GM12878 (cell line): ENCODE measurements at regions not wholly inside any gene's neighbourhood (a gene's known extent, or its start where the extent isn't known, plus 50 kb on each side); places are given as distances from the start of the nearest gene placed in this dataset.

Source experiments
- ATAC-seq: fragments of 200-7000 bp; cut with Tn5 transposase; 3 replicates; pipeline ENCODE4 v1.9.1; 2020; ENCODE audit warnings: mild to moderate bottlenecking, moderate library complexity
- BruUV-seq: library from RNA; stranded (reverse); fragments of 400-500 nt; replicated peaks from 2 replicates; lab custom pipeline; 2021; lab: Mats Ljungman, UMichigan
- CTCF ChIA-PET: fragments of 300-600 bp; sonication (Branson Sonifier 250); formaldehyde crosslinking; extraction: SDS; loops from one replicate; lab custom pipeline; 2021; ENCODE audit warnings: inconsistent platforms; lab: Yijun Ruan, JAX
- POLR2A ChIA-PET: fragments of 350-600 bp; formaldehyde crosslinking; extraction: SDS; loops from one replicate; lab custom pipeline; 2021; ENCODE audit warnings: inconsistent platforms; lab: Charles Lee
- RAD21 ChIA-PET: fragments of 300-600 bp; sonication (Branson Sonifier 250); formaldehyde crosslinking; loops from one replicate; lab custom pipeline; 2023; ENCODE audit warnings: antibody characterized with exemption; ENCODE audit not compliant: unreplicated experiment; lab: Charles Lee
- SMC1A ChIA-PET: fragments of 300-600 bp; sonication (Branson Sonifier 250); formaldehyde crosslinking; loops from one replicate; lab custom pipeline; 2023; ENCODE audit not compliant: unreplicated experiment, uncharacterized antibody; lab: Charles Lee
- DNase-seq: peaks from one replicate; pipeline ENCODE4 v3.0.0-alpha.2; 2011; ENCODE audit warnings: low read depth, low spot score
- FAIRE-seq: peaks from 3 replicates; lab custom pipeline; 2011; peaks lifted over from hg19 to GRCh38; lab: Jason Lieb, UNC
- H2AFZ ChIP-seq: 2 replicates; pipeline ENCODE4 v1.6.0; 2011; ENCODE audit warnings: low read depth, low read length, control low read depth; ENCODE audit not compliant: control insufficient read depth
- H3K27ac ChIP-seq: 2 replicates; pipeline ENCODE4 v1.5.1; 2011; ENCODE audit warnings: control low read depth; ENCODE audit not compliant: control insufficient read depth, insufficient read depth
- H3K27me3 ChIP-seq, 2 experiments: replicated peaks in 1 of 2; 2 replicates each; pipeline versions ENCODE4 v1.6.0 to v1.6.1; 2011; ENCODE audit warnings: low read length in 1 of 2; ENCODE audit not compliant: control insufficient read depth in 2 of 2, insufficient read depth in 2 of 2
- H3K36me3 ChIP-seq, 2 experiments: 2 replicates each; pipeline ENCODE4 v1.5.1; 2011; ENCODE audit warnings: low read length in 1 of 2; ENCODE audit not compliant: control insufficient read depth in 2 of 2, insufficient read depth in 2 of 2
- H3K4me1 ChIP-seq: 2 replicates; pipeline ENCODE4 v1.6.1; 2011; ENCODE audit warnings: mild to moderate bottlenecking, low read length, moderate library complexity, mixed read lengths; ENCODE audit not compliant: control insufficient read depth, insufficient read depth
- H3K4me2 ChIP-seq: 2 replicates; pipeline ENCODE4 v1.6.0; 2011; ENCODE audit warnings: control low read depth; ENCODE audit not compliant: control insufficient read depth, insufficient read depth
- H3K4me3 ChIP-seq: fragments of 200-600 bp; sonication (generic); 2 replicates; pipeline ENCODE4 v1.5.1; 2016
- H3K79me2 ChIP-seq: 2 replicates; pipeline ENCODE4 v1.6.0; 2011; ENCODE audit warnings: low read length; ENCODE audit not compliant: control insufficient read depth, insufficient read depth
- H3K9ac ChIP-seq: 2 replicates; pipeline ENCODE4 v1.8.0; 2011; ENCODE audit warnings: low read length, control low read depth, mixed read lengths; ENCODE audit not compliant: control insufficient read depth, insufficient read depth
- H3K9me3 ChIP-seq: replicated peaks from 3 replicates; pipeline ENCODE4 v1.5.1; 2011; ENCODE audit warnings: mild to moderate bottlenecking, low read length; ENCODE audit not compliant: control insufficient read depth, insufficient read depth
- H4K20me1 ChIP-seq: 2 replicates; pipeline ENCODE4 v1.6.0; 2011; ENCODE audit not compliant: control insufficient read depth, insufficient read depth
- EGR1 ChIP-seq, 2 experiments: IDR thresholded peaks; 1 replicate in 1 of 2; 2 replicates in 1 of 2; pipeline ENCODE4 v1.6.1; 2011 to 2012; ENCODE audit warnings: low read depth in 2 of 2, low read length in 2 of 2, borderline replicate concordance in 1 of 2, mild to moderate bottlenecking in 1 of 2, moderate library complexity in 1 of 2
- EZH2 ChIP-seq: IDR thresholded peaks from 2 replicates; pipeline ENCODE4 v1.6.1; 2012; ENCODE audit warnings: low read depth, mild to moderate bottlenecking, control low read depth, inconsistent platforms, low read length, borderline replicate concordance; ENCODE audit not compliant: control insufficient read depth
- HDAC2 ChIP-seq: fragments of 200-600 bp; sonication (generic); IDR thresholded peaks from 2 replicates; pipeline ENCODE4 v1.6.1; 2017
- LARP7 ChIP-seq: fragments of 450-650 bp; IDR thresholded peaks from 2 replicates; pipeline ENCODE4 v1.6.1; 2017; ENCODE audit warnings: mild to moderate bottlenecking
- MAX ChIP-seq: IDR thresholded peaks from 2 replicates; pipeline ENCODE4 v1.6.1; 2012; ENCODE audit warnings: low read depth, low read length, improper control_type of control experiment
- NFYA ChIP-seq: IDR thresholded peaks from 2 replicates; pipeline ENCODE4 v1.6.1; 2011; ENCODE audit warnings: low read depth, mild to moderate bottlenecking, low read length, improper control_type of control experiment, borderline replicate concordance
- NR2F1 ChIP-seq: fragments of 450-650 bp; conservative IDR thresholded peaks from 2 replicates; pipeline ENCODE4 v1.6.1; 2017; ENCODE audit warnings: mild to moderate bottlenecking
- PAX8 ChIP-seq: fragments of 450-650 bp; IDR thresholded peaks from 2 replicates; pipeline ENCODE4 v1.6.1; 2017; ENCODE audit warnings: mild to moderate bottlenecking, moderate library complexity
- POU2F2 ChIP-seq: IDR thresholded peaks from 3 replicates; pipeline ENCODE4 v1.6.1; 2011; ENCODE audit warnings: low read depth, mild to moderate bottlenecking, low read length, borderline replicate concordance
- SREBF1 ChIP-seq: IDR thresholded peaks from 2 replicates; pipeline ENCODE4 v1.6.1; 2012; ENCODE audit warnings: mild to moderate bottlenecking, low read length
- TARDBP ChIP-seq: IDR thresholded peaks from 2 replicates; pipeline ENCODE4 v1.6.1; 2016; ENCODE audit warnings: borderline replicate concordance
- WRNIP1 ChIP-seq: IDR thresholded peaks from 2 replicates; pipeline ENCODE4 v1.6.1; 2011; ENCODE audit warnings: low read depth, low read length, improper control_type of control experiment, borderline replicate concordance
- ZNF384 ChIP-seq: IDR thresholded peaks from 2 replicates; pipeline ENCODE4 v1.6.1; 2012; ENCODE audit warnings: low read depth, mild to moderate bottlenecking, low read length, improper control_type of control experiment, borderline replicate concordance
- in situ Hi-C: fragments of 300-500 bp; cut with MboI; formaldehyde crosslinking; loops from 9 replicates; pipeline ENCODE4 v1.14.3; 2018; ENCODE audit warnings: mixed read lengths
- intact Hi-C: fragments of 100-400 bp; cut with micrococcal nuclease; formaldehyde crosslinking; loops from one replicate; pipeline ENCODE4 v1.14.2; 2022; ENCODE audit not compliant: unreplicated experiment
- TF ChIP-seq, protein P1 (sequence below): fragments of 450-650 bp; IDR thresholded peaks from 2 replicates; pipeline ENCODE4 v1.6.1; 2017; ENCODE audit warnings: antibody characterized with exemption, mild to moderate bottlenecking, moderate library complexity

DNA sequence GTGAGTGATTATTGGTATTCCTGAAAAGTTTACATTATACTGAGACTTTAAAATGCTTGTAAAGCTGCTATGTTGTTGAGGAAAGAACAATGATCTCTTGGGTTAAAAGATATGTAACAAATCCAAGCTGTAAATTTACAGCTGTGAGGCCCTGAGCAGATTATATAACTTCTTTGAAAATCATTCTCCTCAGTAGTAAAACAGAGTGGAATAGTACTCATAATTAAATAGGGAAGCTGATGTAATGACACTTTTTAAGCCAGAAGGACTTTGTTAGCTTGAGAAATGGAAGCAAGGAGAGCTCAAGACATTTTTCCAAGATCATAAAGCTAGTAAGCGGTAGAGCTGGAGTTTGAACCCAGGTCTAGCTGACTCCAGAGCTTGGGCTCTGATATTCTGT, 363.9 kb downstream of the TMEM135 start (continued):
- TF ChIP-seq WRNIP1 (no peak), MAX (no peak), EZH2 (no peak)

- no peak overlapping the region for H3K9ac ChIP-seq
- CTCF ChIA-PET = no interaction called here
- no peak for DNase-seq
- no TSS peak for BruUV-seq
- no peaks in the 10 kb centered on the region for H3K36me3 ChIP-seq
- H3K9me3 ChIP-seq = no peaks in the 10 kb centered on the region
- RAD21 ChIA-PET = no interaction called here
- no peak for FAIRE-seq
- in situ Hi-C loops (no loop called here), intact Hi-C loops (no loop called here)
- H3K79me2 ChIP-seq = no peaks in the 10 kb centered on the region
- TF ChIP-seq POU2F2 (no peak), NFYA (no peak), EGR1 (IDR thresholded peaks at IDR 0.05; ENCODE audit: borderline replicate concordance in 1 of 2, low read depth in 2 of 2, low read length in 2 of 2) (no peak), ZNF384 (no peak), NR2F1 (no peak), SREBF1 (no peak), PAX8 (no peak), TARDBP (no peak), LARP7 (no peak), HDAC2 (no peak)
- TF ChIP-seq, protein P1, sequence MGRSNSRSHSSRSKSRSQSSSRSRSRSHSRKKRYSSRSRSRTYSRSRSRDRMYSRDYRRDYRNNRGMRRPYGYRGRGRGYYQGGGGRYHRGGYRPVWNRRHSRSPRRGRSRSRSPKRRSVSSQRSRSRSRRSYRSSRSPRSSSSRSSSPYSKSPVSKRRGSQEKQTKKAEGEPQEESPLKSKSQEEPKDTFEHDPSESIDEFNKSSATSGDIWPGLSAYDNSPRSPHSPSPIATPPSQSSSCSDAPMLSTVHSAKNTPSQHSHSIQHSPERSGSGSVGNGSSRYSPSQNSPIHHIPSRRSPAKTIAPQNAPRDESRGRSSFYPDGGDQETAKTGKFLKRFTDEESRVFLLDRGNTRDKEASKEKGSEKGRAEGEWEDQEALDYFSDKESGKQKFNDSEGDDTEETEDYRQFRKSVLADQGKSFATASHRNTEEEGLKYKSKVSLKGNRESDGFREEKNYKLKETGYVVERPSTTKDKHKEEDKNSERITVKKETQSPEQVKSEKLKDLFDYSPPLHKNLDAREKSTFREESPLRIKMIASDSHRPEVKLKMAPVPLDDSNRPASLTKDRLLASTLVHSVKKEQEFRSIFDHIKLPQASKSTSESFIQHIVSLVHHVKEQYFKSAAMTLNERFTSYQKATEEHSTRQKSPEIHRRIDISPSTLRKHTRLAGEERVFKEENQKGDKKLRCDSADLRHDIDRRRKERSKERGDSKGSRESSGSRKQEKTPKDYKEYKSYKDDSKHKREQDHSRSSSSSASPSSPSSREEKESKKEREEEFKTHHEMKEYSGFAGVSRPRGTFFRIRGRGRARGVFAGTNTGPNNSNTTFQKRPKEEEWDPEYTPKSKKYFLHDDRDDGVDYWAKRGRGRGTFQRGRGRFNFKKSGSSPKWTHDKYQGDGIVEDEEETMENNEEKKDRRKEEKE = no peak
- no peak overlapping the region for H3K4me3 ChIP-seq
- no peak for ATAC-seq
- no peak overlapping the region for H3K4me2 ChIP-seq
- H3K4me1 ChIP-seq = no peaks in the 10 kb centered on the region
- no peak overlapping the region for H2AFZ ChIP-seq
- no peaks in the 10 kb centered on the region for H3K27me3 ChIP-seq
- no peak overlapping the region for H3K27ac ChIP-seq
- POLR2A ChIA-PET = no interaction called here
- SMC1A ChIA-PET = no interaction called here
- no peaks in the 10 kb centered on the region for H4K20me1 ChIP-seq
Observed at GRCh38 chr11:87399341-87399740, 361.6 kb downstream of the TMEM135 start.
